Jurkat, Clone E6-1 (cell line): ENCODE measurements at regions not wholly inside any gene's neighbourhood (a gene's known extent, or its start where the extent isn't known, plus 50 kb on each side); places are given as distances from the start of the nearest gene placed in this dataset.
"Not testable (repeated sequence)": the region's sequence is repeated elsewhere in the genome, so short reads cannot be mapped to it uniquely, and the experiment has no call there.

ENCODE experiments used
- DNase-seq: peaks from one replicate; pipeline ENCODE4 v3.0.0-alpha.2; 2011; ENCODE audit warnings: low read depth, low spot score
- H3K4me3 ChIP-seq: 2 replicates; pipeline ENCODE4 v1.5.1; 2011; ENCODE audit warnings: mild to moderate bottlenecking, low read length, control low read depth, moderate library complexity

DNA sequence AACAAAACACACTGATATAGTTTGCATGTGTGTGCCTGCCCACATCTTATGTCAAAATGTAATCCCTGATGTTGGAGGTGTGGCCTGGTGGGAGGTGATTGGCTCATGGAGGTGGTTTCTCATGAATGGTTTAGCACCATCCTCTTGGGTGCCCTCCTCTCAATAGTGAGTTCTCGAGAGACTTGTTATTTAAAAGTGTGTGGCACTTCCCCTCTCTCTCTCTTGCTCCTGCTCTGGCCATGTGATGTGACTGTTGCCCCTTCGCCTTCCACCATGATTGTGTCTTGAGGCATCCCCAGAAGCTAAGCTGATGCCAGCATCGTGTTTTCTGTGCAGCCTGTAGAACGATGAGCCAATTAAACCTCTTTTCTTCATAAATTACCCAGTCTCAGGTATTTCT is 454.1 kb upstream of the DCN start:
- no peak overlapping the region for H3K4me3 ChIP-seq
- DNase-seq = no peak

DNA sequence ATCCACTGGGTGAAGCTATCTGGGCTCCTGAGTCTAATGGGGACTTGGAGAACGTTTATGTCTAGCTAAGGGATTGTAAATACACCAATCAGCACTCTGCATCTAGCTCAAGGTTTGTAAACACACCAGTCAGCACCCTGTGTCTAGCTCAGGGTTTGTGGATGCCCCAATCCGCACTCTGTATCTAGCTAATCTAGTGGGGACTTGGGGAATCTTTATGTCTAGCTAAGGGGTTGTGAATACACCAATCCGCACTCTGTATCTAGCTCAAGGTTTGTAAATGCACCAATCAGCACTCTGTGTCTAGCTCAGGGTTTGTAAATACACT is 451.7 kb upstream of the DCN start:
- not testable (repeated sequence) for H3K4me3 ChIP-seq, DNase-seq

DNA sequence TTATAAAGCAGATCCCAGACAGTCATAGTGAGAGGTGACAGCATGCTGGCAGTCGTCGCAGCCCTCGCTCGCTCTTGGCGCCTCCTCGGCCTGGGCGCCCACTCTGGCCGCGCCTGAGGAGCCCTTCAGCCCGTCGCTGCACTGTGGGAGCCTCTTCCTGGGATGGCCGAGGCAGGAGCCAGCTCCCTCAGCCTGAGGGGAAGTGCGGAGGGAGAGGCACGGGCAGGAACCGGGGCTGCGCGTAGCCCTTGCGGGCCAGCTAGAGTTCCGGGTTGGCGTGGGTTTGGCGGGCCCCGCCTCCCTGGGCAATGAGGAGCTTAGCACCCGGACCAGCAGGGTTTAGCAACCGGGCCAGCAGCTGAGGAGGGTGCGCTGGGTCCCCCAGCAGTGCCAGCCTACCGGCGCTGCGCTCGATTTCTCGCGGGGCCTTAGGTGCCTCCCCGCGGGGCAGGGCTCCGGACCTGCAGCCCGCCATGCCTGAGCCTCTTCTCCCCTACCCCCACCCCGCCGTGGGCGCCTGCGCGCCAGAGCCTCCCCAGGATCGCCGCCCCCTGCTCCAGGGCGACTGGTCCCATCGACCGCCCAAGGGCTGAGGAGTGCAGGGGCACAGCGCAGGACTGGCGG is 451.2 kb upstream of the DCN start:
- no peak overlapping the region for H3K4me3 ChIP-seq
- no peak for DNase-seq

DNA sequence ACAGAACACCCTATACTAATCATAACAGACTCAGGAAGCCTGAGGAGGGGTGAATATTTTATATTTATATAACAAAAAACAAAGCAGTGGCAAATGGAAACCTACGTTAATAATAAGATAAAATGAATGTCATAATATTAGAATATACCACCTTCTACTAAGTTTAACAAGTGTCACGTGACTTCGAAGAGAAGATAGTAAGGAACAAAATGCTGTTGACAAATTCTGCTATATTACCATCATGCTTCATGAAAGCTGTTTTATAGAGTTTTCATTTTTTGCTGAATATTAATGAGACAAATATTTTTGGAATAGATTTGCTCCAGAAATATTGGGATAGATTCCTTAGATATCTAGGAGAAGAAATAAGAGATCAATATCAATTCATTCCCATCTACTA is 450.6 kb upstream of the DCN start:
- no peak for DNase-seq
- H3K4me3 ChIP-seq = no peak overlapping the region

DNA sequence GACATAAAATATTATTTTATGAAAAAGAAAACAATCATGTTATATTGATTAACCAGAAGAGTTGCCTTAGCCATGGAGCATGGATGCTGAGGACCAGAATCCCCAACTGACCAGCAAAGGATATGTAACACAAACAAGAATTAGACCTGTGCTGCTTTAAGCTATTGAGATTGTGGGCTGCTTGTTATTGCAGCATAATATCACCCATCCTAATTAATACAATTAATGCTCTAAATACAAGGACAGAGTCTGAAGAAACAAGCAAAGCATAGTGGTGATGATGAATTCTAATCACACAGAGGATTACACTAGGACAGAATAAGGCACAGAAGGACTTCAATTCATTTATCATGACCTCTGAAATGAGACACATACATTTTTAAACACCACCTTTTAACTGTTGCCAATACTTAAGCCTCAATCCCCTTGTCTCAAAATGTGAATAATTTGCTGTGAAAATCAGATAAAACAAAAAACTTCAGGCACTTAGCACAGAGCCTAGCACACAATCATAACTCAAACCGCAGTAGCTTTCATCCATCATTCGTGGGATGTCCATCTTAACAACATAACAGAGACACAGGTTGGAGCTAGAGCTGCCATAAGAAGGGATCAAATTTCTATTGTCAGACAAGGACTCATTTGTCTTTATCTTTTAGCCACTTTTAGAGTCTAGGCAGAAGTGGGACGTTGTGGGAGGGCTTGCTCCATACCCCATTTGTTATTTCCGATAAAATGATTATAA is 449.6 kb upstream of the DCN start:
- H3K4me3 ChIP-seq = no peak overlapping the region
- no peak for DNase-seq

DNA sequence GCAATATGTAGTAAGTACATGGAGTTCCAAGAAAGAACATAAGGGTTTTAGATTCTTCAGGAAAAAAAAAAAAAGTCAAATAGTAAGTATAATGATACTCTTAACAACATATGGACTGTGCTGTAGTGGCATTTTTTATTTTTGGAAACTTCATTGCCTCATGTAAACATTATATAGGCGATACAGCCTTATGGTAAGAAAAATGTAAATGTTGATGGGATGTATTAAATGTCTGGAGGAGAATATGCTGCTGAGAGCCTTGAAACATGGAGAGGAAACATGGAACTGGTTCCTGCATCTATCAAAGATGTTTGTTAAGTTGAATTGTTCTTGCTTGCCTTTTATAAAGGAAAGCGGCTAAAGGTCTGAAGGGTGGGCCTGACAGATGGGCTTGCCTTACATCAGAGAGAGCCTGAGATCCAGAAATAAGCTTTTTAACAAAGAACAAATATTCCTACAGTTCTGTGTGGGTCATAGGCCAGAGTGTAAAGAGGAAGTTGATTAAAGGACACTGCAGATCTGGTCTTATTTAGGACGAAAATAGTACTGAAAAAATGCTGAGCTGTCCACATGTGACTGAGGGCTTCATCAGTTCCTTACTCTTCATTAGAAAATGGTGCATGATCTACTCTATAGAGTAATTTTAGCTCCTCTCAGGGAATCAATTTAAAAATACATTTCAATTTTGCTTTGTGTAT is 448.1 kb upstream of the DCN start:
- DNase-seq = no peak

DNA sequence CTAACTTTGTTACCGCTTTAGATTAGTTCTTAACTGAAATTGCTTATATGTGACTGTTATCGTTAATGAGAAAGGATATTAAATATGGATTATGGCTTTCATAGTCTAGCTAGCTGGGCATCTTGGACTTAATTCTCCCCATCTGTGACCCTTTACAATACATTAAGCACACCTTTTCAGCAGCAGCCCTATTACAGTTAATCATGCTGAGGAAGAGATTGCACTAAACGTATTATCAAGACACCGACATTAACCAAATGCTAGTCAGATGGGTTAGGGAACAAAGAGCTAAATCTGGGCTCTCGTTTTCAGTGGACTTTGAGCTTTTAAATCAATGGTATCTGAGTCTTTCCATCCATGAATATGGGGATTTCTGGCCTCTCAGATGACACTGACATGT is 447.5 kb upstream of the DCN start:
- no peak for DNase-seq
- H3K4me3 ChIP-seq = no peak overlapping the region

More for the DNA sequence above, 448.1 kb upstream of the DCN start:
- no peak overlapping the region for H3K4me3 ChIP-seq

DNA sequence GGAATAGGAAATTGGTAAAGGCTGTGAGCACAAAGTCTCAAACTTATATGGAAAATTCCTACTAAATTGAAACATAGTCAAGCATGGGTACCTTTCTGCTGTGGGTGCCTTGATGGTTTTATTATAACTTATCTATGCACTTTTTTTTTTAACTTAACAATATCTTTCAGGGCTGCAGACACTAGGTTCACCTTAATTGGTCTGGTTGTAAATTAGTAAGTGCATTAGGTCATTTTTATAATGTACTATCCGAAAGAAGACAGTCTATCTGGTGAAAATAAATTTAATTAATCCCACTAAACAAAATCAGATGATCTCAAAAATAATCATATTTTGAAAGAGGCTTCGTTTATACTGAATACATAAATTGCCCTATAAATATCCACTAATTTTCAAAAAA is 446.8 kb upstream of the DCN start:
- H3K4me3 ChIP-seq = no peak overlapping the region
- no peak for DNase-seq

DNA sequence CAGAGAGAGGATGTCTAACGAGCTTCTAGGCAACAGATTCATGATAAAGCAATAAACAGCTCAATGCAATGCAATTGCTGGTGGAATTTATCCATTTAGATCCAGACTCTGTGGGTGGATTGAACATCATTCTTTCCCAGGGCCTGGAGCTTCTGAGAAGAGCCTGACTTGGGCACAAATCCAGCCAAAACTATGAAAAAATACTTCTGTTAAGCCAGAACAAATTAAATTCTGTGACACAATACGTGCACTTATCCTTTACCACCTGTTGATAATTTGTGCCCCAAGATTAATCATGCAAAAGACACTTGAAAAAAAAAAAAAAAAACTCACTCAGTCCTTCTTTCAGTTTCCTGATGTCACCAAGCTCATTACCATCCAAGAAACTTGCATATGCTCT is 446.0 kb upstream of the DCN start:
- no peak overlapping the region for H3K4me3 ChIP-seq
- DNase-seq = no peak

DNA sequence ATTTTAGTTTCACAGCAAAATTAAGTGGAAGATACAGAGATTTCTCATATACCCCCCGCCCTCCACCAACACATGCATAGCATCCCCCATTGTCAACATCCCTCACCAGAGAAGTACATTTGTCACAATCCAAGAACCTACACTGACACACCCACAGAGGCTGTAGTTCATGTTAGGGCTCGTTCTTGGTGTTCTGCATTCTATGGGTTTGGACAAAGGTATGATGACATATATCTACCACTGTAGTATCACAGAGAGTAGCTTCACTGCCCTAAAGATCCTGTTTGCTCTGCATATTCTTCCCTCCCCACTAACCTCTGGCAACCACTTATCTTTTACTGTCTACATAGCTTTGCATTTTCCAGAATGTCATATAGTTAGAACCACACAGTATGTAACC is 444.6 kb upstream of the DCN start:
- DNase-seq = no peak
- no peak overlapping the region for H3K4me3 ChIP-seq

DNA sequence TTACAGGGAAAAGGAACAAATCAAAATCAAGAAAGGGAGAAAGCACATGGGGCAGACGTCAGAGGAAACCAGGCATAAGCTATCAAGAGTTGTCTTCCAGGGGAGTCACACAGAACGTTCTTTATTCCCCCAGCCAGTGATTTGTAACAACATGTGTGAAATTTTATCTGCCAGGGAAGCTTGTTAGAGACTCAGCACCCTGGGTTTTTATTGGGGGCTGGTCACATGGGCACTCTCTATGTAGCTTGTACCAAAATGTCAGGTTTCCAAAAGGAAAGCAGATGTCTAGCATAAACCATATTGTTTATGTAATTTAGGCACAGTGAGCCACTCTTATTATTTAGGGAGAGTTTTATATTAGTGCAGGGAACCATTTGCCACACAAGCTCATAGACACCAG is 440.4 kb upstream of the DCN start:
- no peak overlapping the region for H3K4me3 ChIP-seq
- no peak for DNase-seq

DNA sequence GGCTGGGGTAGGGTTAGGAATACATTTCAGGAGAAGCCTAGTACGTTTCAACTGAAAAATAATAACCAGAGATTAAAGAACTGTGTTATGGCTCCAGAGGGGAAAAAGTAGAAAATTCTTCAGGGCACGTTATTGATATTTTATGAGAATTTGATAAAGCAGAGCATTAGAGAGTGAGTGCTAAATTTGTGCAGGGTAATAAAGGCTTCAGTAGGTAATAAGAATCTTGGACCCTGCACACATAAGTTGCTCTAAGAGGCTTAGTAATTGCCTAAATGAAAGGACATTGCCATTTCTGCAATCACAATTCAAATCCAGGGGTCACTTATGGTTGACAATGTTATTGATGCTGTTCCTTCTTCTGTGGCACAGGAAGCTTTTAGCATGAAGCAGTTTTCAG is 439.4 kb upstream of the DCN start:
- DNase-seq = no peak

DNA sequence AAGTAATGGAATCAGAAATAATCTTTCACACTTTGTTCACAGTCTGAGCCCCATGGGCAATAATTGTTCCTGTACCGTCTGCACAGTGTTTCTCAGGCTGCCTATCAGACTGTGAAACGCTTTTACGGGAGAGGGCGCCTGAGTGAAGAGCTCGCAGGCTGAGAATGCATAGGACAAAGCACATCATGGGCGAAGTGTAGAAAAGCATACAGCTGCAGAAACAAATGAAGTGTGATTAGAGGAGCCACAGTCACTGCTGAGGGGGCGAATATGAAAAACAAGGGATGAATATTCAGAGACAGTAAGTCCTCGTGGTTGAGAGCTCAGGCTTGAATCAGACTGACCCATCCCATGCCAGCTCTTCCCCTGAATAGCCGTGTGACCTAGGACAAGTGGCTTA is 438.4 kb upstream of the DCN start:
- no peak for DNase-seq
- H3K4me3 ChIP-seq = no peak overlapping the region

More for the DNA sequence above, 439.4 kb upstream of the DCN start:
- no peak overlapping the region for H3K4me3 ChIP-seq

DNA sequence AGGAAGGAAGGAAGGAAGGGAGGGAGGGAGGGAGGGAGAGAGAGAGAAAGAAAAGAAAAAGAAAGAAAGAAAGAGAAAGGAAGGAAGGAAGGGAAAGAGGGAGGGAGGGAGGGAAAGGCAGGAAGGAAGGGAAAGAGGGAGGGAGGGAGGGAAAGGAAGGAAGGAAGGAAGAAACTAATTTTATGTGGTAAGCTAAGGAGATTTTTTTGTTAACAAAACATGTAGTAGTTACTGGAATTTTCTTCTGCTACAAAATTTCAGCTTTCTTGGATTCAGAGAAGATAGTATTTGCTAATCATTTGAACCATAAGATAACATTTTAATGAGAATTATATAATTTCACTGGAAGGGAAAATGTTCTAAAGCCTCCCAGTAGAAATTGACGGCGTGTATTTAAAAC is 437.8 kb upstream of the DCN start:
- no peak overlapping the region for H3K4me3 ChIP-seq
- no peak for DNase-seq

DNA sequence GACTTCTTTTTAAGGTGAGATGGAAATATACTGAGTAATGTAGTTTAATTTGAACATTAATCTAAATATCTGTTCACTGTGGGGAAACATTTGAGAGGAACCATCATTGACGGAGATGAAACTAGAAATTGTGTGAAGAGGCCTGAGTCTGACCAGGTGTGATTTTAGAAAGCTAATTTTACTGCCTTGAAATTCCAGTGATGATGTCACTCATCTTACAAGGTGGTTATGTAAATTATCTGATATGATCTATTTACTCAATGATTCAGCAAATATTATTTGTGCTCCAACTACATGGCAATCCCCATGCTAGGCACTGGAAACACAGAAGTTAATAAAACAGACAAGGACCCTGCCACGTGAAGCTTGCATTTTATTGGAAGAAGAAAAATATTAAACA is 435.7 kb upstream of the DCN start:
- H3K4me3 ChIP-seq = no peak overlapping the region
- DNase-seq = no peak

DNA sequence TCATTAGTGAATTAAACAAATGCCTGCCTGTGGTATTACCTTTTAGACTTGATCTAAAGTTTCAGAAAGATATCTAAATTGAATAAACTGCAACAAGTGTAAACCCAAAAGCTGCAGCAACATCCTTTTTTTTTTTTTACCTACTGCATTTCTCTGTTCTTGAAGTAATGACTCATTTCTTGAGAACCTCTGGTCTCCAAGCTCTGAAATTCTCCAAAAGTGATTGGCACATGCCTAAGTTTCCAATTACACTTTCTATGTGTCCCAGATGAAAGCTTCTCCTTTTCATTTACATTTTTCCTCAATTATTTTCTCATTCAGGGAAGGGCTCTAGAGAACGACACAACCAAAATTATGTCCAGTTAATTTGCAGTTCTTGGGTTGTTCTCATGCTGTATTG is 435.2 kb upstream of the DCN start:
- no peak overlapping the region for H3K4me3 ChIP-seq
- no peak for DNase-seq

DNA sequence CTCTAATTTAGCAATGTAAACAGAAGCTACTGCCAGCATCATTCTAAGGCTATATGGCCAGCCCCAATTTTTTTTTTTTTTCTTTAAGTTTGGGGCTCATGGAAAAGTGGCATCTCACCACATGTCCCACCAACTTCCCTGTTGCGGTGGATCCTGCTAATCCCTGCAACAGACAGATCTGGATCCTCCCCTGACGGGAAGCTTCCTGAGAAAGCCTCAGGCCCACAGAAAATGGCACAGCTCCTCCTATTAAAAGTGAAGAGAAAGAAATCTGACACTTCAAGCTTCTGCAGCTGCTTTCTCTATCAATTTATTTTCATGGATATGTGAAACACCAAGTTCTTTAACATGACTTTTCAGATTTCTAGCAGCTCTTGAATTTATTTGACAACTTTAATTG is 433.8 kb upstream of the DCN start:
- DNase-seq = no peak
- H3K4me3 ChIP-seq = no peak overlapping the region

DNA sequence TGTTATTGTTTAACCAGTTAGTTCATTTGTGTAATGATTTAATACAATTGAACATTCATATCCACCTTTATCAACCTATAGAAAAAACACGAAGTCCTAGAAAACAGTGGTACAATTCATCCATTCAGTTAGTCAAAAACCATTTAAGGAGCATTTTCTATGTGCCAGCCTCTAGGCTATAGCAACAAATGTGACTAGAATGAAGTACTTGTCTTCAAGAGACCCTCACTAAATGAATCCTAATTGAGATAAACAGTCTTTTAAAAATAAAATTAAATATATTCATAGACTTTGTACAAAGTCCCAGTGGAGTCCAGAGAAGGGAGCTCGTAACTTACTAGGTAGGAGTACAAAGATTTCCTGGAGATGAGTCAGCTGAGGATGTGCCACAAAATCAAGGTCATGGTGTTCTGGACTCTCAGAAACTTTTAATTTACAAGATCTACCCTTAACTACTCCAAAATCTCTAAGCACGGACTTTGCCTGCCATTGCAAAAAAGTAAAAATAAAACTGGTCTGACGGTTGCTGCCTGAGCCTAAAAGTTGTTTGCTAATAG is 430.7 kb upstream of the DCN start:
- H3K4me3 ChIP-seq = no peak overlapping the region
- no peak for DNase-seq

DNA sequence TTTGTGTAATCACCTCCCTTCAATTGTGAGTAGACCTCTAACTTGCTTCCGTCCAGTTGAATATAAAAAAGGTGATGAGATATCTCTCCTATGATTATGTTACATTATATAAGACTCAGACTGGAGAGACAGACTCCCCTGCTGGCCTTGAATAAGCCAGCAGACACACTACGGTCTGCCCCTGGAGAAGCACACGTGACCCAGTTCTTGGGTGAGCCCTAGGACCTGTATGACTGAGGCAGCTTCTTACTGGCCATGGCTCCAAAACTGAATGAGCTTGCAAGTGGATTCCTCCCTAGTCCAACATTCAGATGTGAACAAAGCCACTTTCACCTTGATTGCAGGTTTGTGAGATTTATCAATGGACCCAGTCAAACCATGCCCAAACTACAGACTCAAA is 427.9 kb upstream of the DCN start:
- DNase-seq = no peak
- no peak overlapping the region for H3K4me3 ChIP-seq

DNA sequence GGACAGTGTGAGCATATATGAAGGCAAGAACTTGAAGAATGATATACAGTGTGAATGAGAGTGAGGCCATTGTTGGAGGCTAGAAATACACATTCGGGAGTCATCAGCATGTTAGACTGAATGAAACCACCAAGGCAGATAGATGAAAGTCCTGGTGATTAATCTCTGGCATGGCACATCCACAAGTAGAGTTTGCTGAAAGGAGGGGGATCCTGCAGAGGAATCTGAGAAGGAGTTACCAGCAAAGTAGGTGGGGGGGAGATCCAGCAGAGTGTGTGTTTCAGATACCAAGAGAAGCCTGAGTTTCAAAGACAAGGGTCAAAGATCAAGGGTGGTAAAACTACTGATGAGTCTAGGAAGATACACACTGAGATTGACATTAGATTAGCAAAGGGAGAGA is 426.7 kb upstream of the DCN start:
- no peak overlapping the region for H3K4me3 ChIP-seq
- no peak for DNase-seq
